HG03159 (cell line): ENCODE measurements at regions not wholly inside any gene's neighbourhood (a gene's known extent, or its start where the extent isn't known, plus 50 kb on each side); places are given as distances from the start of the nearest gene placed in this dataset.
"Not testable (repeated sequence)": the region's sequence is repeated elsewhere in the genome, so short reads cannot be mapped to it uniquely, and the experiment has no call there.

Experiments used
- ATAC-seq: cut with Tn5 transposase; IDR thresholded peaks from one replicate; pipeline ENCODE4 v1.9.1; 2021; ENCODE audit warnings: mild to moderate bottlenecking, moderate library complexity; ENCODE audit not compliant: unreplicated experiment

DNA sequence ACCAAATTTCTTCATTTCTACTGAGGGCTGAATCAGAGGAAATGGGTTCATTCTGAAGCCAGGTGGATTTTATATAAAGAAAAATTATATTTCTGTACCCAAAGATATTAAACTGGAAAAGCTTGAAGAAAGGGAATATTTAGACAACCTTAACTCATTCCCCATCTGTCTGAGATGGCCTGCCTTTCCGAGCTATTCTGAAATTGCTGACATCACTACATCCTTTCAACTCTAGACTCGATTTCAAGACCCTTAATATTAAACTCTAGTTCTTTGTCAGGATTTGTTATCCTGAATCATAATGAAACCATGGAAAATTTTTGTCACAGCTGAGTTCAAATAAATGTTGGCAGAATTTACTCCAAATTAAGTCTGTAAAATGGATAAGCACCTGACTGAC is 818.5 kb upstream of the SEMA6A start:
- ATAC-seq, result no peak

DNA sequence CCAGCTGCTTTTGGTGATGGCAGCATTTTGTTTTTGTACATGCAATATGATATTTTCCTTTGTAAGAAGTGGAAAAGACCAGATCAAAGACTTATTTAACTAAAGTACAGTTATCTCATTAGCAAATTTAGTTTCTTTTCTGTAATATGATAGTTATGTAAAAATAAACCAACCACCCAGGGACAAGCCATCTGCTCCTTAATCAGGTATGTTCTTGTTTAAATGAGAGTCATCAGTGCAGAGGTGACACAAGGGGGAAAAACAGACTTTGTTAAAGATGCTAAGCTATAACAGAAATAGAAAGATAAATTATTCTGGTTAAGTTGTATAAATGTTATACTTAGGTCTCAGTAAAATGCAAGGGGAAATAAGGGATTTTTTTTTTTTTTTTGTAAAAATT is 805.7 kb upstream of the SEMA6A start:
- ATAC-seq, result no peak

DNA sequence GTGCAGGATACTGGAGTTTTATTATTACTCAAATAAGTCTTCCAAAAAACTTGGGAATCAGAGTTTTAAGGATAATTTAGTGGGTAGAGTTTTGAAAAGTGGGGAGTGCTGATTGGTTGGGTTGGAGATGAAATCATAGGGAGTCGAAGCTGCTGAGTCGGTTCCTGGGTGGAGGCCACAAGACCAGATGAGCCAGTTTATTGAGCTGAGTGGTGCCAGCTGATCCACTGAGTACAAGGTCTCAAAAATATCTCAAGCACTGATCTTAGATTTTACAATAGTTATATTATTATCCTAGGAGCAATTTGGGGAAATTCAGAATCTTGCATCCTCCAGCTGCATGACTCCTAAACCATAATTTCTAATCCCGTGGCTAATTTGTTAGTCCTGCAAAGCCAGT is 804.9 kb upstream of the SEMA6A start:
- no peak for ATAC-seq

DNA sequence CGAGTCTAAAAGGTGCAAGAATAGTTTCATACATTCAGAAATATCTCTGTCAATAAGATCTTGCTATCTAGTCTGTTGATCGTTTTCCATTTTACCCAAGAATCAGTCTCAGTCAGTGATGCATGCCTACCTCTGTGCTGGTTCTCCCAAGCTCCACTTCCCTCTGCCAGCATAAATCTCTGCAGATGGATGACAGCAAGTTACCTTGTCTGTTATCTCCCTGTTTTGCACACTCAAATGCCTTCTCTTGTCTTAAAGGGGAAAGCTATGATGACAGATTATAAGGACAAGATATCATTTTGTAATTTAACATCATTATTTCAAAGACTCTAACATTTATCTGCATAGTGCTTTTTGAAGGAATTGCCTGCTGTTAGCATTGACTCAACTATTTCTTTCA is 802.1 kb upstream of the SEMA6A start:
- ATAC-seq, result no peak

DNA sequence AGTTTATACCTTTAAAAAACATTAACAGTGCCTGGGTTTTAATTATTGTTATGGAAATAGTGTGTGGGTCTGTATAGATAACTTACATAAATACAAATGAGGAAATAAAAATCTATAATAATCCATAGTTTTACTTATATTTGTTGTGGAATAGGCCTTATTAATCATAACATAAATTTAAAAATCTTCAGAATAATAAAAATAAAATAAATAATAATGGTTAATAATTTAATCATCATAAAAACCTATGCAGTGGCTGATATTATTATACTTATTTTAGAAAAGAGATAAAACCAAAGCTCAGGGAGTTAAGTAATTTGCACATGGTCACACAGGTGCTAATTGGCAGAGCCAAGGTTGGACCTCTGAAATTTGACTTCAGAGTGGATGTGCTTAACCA is 785.3 kb upstream of the SEMA6A start:
- no peak for ATAC-seq

DNA sequence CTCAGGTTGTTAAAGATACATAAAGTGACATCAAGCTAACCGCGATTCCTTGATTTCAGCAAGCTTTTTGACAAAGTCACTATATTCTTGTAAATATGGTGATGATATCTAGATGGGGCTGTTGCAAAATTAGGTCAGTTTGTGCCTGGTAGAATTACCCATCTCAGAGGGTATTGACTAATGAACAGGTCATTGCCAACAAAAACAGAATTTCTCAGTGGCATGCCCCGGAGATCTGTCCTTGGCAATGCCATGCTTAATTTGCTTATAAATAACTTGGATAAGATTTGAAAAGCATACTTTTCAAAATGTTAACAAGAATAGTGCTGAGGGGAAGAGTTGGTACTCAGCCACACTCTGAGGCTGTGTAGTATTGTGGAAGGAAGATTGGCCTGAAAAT is 783.3 kb upstream of the SEMA6A start:
- no peak for ATAC-seq

DNA sequence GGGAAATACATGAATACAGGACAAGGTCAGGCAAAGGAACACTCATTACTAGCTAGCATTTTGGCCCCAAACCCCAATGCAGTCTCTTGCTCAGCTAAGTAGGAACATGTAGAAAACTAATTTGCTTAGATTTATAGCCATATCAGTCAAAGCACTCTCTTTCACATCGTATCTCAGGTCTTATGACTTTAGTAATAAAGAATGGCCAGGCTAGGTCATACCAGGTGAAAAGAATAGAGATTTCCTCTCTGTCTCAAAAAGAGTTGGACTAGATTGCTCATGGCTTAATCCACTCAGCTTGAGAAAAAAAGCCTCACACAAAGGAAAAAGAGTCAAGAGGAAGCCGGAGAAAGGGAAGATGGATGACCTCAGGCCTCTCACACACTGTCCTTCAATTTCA is 772.7 kb upstream of the SEMA6A start:
- ATAC-seq, result no peak

DNA sequence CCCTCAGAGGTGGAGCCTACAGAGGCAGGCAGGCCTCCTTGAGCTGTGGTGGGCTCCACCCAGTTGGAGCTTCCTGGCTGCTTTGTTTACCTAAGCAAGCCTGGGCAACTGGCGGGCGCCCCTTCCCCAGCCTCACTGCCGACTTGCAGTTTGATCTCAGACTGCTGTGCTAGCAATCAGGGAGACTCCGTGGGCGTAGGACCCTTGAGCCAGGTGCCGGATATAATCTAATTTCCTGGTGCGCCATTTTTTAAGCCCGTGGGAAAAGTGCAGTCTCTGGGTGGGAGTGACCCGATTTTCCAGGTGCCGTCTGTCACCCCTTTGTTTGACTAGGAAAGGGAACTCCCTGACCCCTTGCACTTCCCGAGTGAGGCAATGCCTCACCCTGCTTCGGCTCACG is 769.1 kb upstream of the SEMA6A start:
- not testable (repeated sequence) for ATAC-seq

DNA sequence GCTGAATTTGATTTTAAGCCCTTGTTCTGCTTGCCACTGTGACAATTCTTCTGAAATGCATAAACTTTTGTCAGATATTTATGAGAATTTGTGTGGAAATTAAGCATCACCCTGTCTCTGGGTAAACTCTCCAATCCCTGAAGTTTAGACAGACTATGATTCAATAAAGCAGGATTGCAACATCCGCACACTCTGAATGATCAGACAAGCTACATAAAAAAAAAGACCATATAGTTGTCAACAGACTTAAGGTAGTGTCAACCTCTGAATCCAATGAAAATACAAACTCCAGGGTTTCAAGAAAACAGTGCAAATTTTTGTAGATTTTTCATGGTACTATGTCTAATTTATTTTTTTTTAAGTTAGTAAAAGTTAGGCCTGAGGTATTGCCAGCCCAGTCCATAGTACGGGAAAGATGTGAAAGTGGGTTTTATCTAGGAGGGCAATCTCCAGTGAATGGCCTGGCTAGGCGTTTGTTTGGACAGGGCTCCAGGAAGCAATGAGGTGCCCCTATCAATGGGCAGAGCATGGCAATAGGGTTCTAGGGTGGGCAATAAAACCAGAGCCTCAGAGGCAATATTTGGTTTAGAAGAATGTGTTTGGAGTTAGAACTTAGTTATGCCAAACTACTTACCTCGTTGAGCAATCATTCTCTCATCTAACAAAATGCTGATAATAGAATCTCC is 762.6 kb upstream of the SEMA6A start:
- no peak for ATAC-seq

DNA sequence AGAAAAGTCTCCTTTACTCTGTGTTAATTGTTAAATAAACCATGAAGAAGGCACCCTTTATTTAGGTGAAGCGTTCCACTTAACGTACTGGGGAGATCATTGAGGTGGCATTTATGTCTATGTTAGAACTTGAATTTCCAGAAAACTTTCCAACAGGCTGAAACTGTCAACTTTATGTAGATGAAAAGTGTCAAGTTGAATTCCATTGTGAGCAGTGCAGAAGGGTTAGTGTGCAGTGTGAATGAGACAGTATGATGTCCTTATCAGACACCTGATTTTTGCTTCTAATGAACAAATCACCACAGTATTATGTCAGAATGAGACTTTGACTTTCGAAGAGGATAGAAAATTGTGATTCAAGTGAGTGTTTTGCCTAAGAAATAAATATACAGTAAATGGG is 761.6 kb upstream of the SEMA6A start:
- ATAC-seq, result no peak

DNA sequence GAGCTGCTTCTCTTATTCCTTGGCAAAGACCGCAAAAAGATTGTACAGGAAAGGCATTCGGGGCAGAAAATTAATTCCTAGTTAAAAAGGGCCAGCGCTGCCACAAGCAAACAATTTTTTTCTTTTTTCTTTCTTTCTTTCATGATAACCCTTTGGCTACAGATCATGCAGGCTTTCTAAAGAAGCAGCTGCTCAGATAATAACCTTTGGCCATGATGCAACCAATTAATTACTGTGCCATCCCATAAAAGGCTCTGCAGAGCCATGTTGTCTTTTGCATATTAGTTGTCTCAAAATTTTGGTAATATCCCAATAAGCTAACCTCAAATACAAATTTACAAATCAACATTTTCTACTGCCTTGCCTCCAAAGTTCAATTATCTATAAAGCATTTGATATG is 758.4 kb upstream of the SEMA6A start:
- no peak for ATAC-seq

DNA sequence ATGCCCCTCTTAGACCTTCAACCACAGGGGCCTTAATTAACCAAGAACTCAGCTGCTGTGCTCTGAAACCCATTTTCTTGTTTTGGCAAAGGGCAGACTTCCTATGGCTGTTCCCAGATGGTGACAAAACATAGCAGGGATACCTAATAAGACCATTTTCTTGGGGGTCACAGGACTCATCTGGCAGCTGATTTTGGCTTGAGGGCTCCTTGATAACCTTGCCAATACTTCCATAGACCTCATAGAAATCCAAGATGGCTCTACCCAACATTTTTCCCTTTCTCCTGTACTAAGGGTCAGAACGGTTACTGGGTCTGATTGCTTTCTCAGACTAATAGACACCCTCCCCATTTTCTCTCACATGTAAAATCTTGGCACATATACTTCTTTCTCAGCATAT is 757.7 kb upstream of the SEMA6A start:
- ATAC-seq, result no peak

DNA sequence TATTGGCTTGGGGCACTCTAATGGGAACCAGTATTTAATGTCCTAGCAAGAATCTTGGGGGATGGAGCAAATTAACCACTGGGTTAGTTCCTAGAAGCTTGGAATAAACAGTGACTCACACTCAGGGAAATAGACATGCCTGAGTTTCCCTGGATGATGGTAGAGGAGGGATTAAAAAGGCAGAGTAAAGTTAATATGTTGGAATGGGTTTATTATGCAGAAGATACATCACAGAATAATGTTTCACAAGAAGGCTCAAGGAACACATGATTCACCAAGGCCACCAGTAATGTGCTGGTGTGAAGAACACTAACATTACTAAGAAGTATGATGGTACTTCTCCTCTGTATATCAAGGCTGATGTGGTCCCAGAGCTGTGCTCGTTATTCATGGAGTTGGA is 752.9 kb upstream of the SEMA6A start:
- no peak for ATAC-seq

DNA sequence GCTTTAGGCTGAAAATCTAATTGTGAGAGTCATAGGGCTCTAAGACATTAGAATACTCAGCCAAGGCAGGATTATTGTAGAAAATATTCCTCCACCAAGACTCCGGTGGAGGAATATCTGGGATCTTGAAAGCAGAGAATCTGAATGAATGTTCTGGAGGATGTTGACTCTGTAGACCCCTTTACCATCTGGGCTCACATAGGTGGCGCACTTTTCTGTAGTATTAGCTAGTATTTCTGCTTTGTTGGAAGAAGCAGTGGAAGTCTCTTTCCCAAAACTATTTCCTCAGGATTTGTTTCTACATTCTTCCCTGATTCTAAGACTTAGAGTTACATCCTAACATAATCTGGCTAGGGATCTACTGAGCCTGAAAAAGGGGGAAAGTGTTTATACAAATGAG is 752.4 kb upstream of the SEMA6A start:
- no peak for ATAC-seq

DNA sequence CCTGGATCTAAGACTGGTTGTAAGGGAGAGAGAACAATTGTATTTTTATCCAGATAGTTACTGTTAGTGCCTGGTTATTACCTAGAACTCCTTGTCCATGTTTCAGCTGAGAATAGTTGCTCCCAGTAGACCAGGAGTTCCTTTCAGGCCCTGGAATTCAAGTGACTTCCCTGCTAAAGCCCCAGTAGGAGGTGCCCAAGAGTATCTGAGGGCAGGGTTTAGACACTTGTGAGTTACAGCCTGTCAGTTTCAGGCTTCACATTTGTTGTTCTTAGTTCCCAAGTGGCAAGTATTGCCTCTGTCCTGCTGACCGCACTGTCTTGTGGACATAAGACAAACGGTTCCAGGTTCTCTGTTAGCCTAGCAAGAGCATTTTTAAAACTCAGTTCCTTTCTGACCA is 743.9 kb upstream of the SEMA6A start:
- no peak for ATAC-seq

DNA sequence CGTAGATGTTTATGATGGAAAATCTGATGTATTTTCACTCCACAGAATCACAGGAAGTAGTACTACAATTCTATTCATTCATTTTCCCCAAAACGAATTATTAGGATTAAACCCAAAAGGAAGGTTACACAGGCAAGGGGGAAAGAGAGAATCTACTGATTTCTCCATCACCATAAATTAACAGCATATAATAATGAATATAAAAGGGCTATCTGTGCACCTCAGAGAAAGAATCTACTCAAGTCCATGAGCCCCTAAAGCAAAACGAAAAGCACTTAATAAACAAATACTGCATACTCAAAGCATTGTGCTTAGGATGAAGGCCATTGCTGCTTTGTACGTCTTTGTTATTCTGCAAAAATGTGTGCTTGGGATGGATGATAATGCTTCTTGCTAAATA is 740.5 kb upstream of the SEMA6A start:
- ATAC-seq, result no peak

DNA sequence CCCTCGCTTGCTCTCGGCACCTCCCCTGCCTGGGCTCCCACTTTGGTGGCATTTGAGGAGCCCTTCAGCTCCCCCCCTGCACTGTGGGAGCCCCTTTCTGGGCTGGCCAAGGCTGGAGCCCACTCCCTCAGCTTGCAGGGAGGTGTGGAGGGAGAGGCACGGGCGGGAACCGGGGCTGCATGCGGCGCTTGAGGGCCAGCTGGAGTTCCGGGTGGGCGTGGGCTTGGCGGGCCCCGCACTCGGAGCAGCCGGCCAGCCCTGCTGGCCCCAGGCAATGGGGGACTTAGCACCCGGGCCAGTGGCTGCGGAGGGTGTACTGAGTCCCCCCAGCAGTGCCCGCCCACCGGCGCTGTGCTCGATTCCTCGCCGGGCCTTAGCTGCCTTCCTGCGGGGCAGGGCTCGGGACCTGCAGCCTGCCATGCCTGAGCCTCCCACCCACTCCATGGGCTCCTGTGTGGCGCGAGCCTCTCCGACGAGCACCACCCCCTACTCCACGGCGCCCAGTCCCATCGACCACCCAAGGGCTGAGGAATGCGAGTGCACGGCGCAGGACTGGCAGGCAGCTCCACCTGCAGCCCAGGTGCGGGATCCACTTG is 730.0 kb upstream of the SEMA6A start:
- ATAC-seq, result not testable (repeated sequence)

DNA sequence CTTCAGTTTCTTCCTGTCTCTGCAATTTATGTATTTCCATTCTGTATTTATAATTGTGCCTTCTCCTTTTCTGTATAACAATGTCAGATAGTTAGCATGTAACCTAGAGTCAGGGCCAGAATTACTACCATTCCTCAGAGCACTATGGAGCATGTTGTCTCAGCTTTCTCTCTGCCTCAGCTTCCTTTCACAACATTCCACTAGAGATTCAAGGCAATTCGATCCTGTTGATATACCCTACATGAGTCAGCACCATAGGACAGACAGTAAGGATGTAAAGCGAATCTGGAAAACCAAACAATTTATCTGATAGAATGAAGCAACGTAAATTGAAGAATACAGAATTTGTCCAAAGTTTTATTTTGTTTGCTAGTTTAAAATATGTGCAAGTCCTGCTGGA is 728.3 kb upstream of the SEMA6A start:
- no peak for ATAC-seq

DNA sequence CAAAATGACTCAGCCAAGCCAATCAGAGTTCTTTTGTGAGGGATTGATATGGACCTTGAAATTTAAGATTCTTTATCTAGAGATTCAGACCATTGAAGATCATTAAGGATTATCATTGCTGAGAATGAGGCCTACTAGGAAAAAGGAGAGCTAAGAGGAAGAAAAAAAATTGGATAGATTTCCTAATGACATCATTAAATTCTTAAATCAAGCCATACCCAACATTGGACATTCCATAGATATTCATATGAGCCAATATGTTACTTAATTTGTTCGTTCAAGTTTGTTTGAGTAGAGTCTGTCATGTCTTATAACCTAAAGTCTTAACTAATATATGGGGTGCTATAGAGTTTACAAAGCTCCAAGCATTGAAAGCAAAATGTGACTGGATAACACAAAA is 727.9 kb upstream of the SEMA6A start:
- ATAC-seq, result no peak

DNA sequence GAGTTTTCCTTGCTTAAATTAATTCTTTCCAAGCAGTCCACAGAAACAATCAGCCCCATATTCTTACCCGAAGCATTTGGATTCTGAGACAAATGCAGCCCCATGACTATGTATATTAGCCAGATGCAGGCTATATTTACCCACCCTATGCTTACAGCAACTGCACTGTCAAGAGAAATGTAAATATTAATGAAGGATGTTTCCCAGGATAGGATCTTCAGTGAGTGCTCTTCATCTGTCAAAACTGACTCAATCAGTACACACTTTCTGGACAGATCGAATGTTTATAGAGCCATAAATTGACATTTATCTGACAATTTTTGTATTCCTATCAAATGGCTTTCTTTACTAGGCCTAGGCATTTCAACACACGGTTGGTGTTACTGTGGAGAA is 725.3 kb upstream of the SEMA6A start:
- ATAC-seq, result no peak

DNA sequence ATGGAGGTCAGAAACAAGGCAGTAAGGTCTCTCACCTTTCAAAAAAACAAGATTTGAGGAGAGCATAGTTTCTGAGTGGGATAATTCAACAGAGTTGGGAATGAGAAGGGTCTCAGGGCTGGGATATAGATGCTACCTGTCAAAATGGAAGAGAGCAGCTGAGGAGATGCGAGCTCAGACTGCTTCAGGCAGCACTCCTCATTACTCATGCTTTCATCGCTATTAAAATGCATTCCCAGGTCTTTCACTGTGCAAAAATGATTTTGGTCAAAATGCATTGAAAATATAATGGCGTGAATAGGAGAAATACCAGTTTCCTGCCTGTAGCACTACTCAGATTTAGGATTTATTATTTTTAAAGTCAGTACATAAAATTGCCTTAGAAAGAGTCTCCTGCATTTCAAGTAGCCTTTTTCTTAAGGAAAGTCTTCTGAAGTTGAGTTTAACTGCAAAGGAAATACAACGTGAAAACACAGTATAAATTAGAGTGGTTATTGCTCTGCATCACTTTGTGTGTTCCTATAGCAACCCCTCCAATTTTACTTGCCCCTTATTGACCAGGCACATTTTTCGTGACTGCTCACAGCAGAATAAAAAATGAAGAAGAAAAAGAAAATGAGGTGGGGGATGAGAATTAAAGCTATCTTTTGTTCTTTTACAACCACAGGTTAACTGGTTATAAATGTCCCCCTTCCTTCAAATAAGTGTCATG is 724.8 kb upstream of the SEMA6A start:
- no peak for ATAC-seq

DNA sequence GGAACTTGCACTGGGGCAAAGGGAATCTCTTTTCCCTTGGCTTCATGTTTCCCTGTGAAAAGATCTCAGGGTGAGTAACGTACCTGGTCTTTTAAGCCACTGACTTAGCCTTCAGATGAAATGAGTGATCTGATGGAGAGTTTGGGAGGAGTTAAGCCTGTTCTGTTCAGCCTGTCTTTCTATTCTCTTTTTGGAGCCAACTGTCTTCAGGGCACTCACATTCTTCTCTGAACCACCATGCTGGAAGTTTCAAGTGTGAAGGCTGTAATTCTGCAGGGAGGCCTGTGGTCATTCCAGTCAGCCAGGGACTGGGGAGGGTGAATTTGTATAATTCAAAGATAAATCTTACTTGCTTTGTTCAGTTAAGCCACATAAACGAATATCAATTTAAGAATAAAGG is 722.2 kb upstream of the SEMA6A start:
- ATAC-seq, result no peak

DNA sequence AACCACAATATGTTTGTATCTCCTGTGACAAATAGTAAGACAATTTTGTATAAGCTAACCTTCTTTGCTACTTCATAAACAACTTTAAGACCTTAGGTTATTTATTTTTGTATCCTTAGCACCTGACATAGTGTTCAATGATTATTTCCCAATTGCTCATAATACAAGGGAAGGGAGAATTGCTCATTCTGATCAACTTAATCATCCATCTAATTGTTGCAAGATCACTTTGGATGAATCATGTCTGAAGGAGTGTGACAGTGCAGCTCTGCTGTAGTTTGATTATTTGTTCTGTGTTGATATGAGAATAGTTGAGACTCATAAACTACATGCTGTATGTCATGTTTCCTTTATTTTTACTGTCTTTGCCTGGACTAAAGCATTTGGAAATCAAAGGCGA is 721.3 kb upstream of the SEMA6A start:
- ATAC-seq, result no peak
